GM23338 (cell line): ENCODE measurements at regions not wholly inside any gene's neighbourhood (a gene's known extent, or its start where the extent isn't known, plus 50 kb on each side); places are given as distances from the start of the nearest gene placed in this dataset.

Experiments used
- ATAC-seq: fragments of 200-7000 bp; cut with Tn5 transposase; 3 replicates; pipeline ENCODE4 v1.9.1; 2020
- DNase-seq: peaks from one replicate; pipeline ENCODE4 v3.0.0-alpha.2; 2015; ENCODE audit warnings: low spot score
- H2AFZ ChIP-seq: fragments of 200-600 bp; sonication (generic); 2 replicates; pipeline ENCODE4 v1.8.0; 2016; ENCODE audit warnings: antibody characterized with exemption, mild to moderate bottlenecking, moderate library complexity
- H3F3A ChIP-seq: fragments of 200-600 bp; sonication (generic); replicated peaks from 2 replicates; pipeline ENCODE4 v1.8.0; 2017; ENCODE audit warnings: antibody characterized with exemption, mixed run types, low read depth
- H3K27ac ChIP-seq: fragments of 200-600 bp; sonication (generic); 2 replicates; pipeline ENCODE4 v1.6.1; 2016; ENCODE audit warnings: low read depth
- H3K27me3 ChIP-seq: fragments of 200-600 bp; sonication (generic); 2 replicates; pipeline ENCODE4 v1.8.0; 2016; ENCODE audit warnings: mild to moderate bottlenecking, mixed run types, moderate library complexity; ENCODE audit not compliant: insufficient read depth
- H3K36me3 ChIP-seq: fragments of 200-600 bp; sonication (generic); 2 replicates; pipeline ENCODE4 v1.8.0; 2016; ENCODE audit warnings: mild to moderate bottlenecking; ENCODE audit not compliant: insufficient read depth
- H3K4me1 ChIP-seq: fragments of 200-600 bp; sonication (generic); 2 replicates; pipeline ENCODE4 v1.8.0; 2016; ENCODE audit warnings: mild to moderate bottlenecking, moderate library complexity; ENCODE audit not compliant: insufficient read depth
- H3K4me2 ChIP-seq: fragments of 200-600 bp; sonication (generic); 2 replicates; pipeline ENCODE4 v1.7.1; 2017; ENCODE audit warnings: mixed run types
- H3K4me3 ChIP-seq: fragments of 200-600 bp; sonication (generic); 2 replicates; pipeline ENCODE4 v1.6.1; 2016; ENCODE audit warnings: mixed run types
- H3K79me2 ChIP-seq: fragments of 200-600 bp; sonication (generic); replicated peaks from 2 replicates; pipeline ENCODE4 v1.8.0; 2017; ENCODE audit warnings: mild to moderate bottlenecking; ENCODE audit not compliant: insufficient read depth
- H3K9me2 ChIP-seq: fragments of 200-600 bp; sonication (generic); 2 replicates; pipeline ENCODE4 v1.8.0; 2017; ENCODE audit not compliant: insufficient read depth
- H4K20me1 ChIP-seq: fragments of 200-600 bp; sonication (generic); replicated peaks from 2 replicates; pipeline ENCODE4 v1.8.0; 2017; ENCODE audit warnings: mild to moderate bottlenecking; ENCODE audit not compliant: insufficient read depth
- H3K27ac Mint-ChIP-seq: 2 replicates; pipeline ENCODE4 v1.8.0; 2020; ENCODE audit warnings: inconsistent platforms, mild to moderate bottlenecking, moderate library complexity, mixed read lengths
- H3K27me3 Mint-ChIP-seq: 3 replicates; pipeline ENCODE4 v1.8.0; 2022; ENCODE audit warnings: low read depth, mild to moderate bottlenecking, moderate library complexity, mixed read lengths, inconsistent platforms; ENCODE audit not compliant: insufficient read depth, poor library complexity
- H3K36me3 Mint-ChIP-seq: 3 replicates; pipeline ENCODE4 v1.8.0; 2021; ENCODE audit warnings: low read depth, mild to moderate bottlenecking, inconsistent platforms, moderate library complexity, mixed read lengths
- H3K4me1 Mint-ChIP-seq: 3 replicates; pipeline ENCODE4 v1.8.0; 2020; ENCODE audit warnings: mild to moderate bottlenecking, inconsistent platforms, mixed read lengths
- H3K4me3 Mint-ChIP-seq: 3 replicates; pipeline ENCODE4 v1.8.0; 2021; ENCODE audit warnings: moderate library complexity, mild to moderate bottlenecking, inconsistent platforms, mixed read lengths
- H3K9me3 Mint-ChIP-seq: 3 replicates; pipeline ENCODE4 v1.8.0; 2020; ENCODE audit warnings: moderate library complexity, mild to moderate bottlenecking, inconsistent platforms, mixed read lengths
- CREB1 ChIP-seq: fragments of 250-450 bp; sonication (Bioruptor Pico); IDR thresholded peaks from 2 replicates; pipeline ENCODE4 v1.5.0; 2020; ENCODE audit warnings: low read depth, mild to moderate bottlenecking, moderate library complexity
- CTCF ChIP-seq, 2 experiments: fragments of 200-600 bp in 1 of 2; sonication (generic) in 1 of 2; conservative IDR thresholded peaks; 2 replicates each; pipeline versions ENCODE4 v1.5.1 to v1.6.1; 2016 to 2017; ENCODE audit warnings: antibody characterized with exemption in 2 of 2, low read depth in 2 of 2, mild to moderate bottlenecking in 2 of 2, moderate library complexity in 1 of 2
- ETS1 ChIP-seq: IDR thresholded peaks from 2 replicates; pipeline ENCODE4 v1.6.1; 2016; ENCODE audit warnings: antibody characterized with exemption
- EZH2 ChIP-seq: fragments of 200-600 bp; sonication (generic); IDR thresholded peaks from one replicate; pipeline ENCODE4 v1.8.0; 2017; ENCODE audit warnings: antibody characterized with exemption, mild to moderate bottlenecking, low read depth; ENCODE audit not compliant: unreplicated experiment
- EZH2phosphoT487 ChIP-seq: fragments of 200-600 bp; sonication (generic); IDR thresholded peaks from one replicate; pipeline ENCODE4 v1.8.1; 2018; ENCODE audit warnings: antibody characterized with exemption; ENCODE audit not compliant: unreplicated experiment
- JUNB ChIP-seq: IDR thresholded peaks from one replicate; pipeline ENCODE4 v1.6.1; 2016; ENCODE audit warnings: antibody characterized with exemption; ENCODE audit not compliant: unreplicated experiment
- NANOG ChIP-seq: IDR thresholded peaks from 2 replicates; pipeline ENCODE4 v1.6.1; 2016; ENCODE audit warnings: antibody characterized with exemption, borderline replicate concordance
- POLR2AphosphoS5 ChIP-seq: IDR thresholded peaks from 2 replicates; pipeline ENCODE4 v1.6.1; 2016; ENCODE audit warnings: antibody characterized with exemption, low read depth
- REST ChIP-seq: IDR thresholded peaks from one replicate; pipeline ENCODE4 v1.6.1; 2018; ENCODE audit warnings: antibody characterized with exemption; ENCODE audit not compliant: unreplicated experiment
- STAT1 ChIP-seq: IDR thresholded peaks from one replicate; pipeline ENCODE4 v1.6.1; 2016; ENCODE audit warnings: antibody characterized with exemption; ENCODE audit not compliant: unreplicated experiment
- ZNF114 ChIP-seq: fragments of 250-450 bp; sonication (Bioruptor Pico); IDR thresholded peaks from 2 replicates; pipeline ENCODE4 v1.5.0; 2020; ENCODE audit warnings: mild to moderate bottlenecking, moderate library complexity
- ZNF331 ChIP-seq: fragments of 250-450 bp; sonication (Bioruptor Pico); IDR thresholded peaks from 2 replicates; pipeline ENCODE4 v1.5.0; 2020; ENCODE audit warnings: low read depth, mild to moderate bottlenecking, moderate library complexity
- ZNF462 ChIP-seq: fragments of 250-450 bp; sonication (Bioruptor Pico); IDR thresholded peaks from 2 replicates; pipeline ENCODE4 v1.5.0; 2020; ENCODE audit warnings: mild to moderate bottlenecking, moderate library complexity

GRCh38 chr17:77061669-77062068, 79.1 kb upstream of the SEC14L1 start:
- Mint-ChIP-seq H3K4me3 (no peak overlapping the region), H3K4me1 (peaks cover 2% of the 10 kb centered on the region; the same call in 2 of the 3 replicates), H3K36me3 (no peaks in the 10 kb centered on the region), H3K27ac (no peak overlapping the region), H3K27me3 (peaks cover 9% of the 10 kb centered on the region), H3K9me3 (no peaks in the 10 kb centered on the region)
- DNase-seq (no peak), ATAC-seq (no peak)
- Histone ChIP-seq H3K79me2 (no peaks in the 10 kb centered on the region), H4K20me1 (no peaks in the 10 kb centered on the region), H3K9me2 (no peaks in the 10 kb centered on the region), H2AFZ (no peak overlapping the region), H3F3A (no peaks in the 10 kb centered on the region), H3K27ac (no peak overlapping the region), H3K27me3 (no peaks in the 10 kb centered on the region), H3K4me3 (no peak overlapping the region), H3K4me2 (no peak overlapping the region), H3K4me1 (0 out of 2 replicates have a peak, but pooled peaks cover under 1% of the 10 kb centered on the region), H3K36me3 (no peaks in the 10 kb centered on the region)
- no peak for TF ChIP-seq EZH2
- TF ChIP-seq REST: no peak
- no peak for TF ChIP-seq ZNF462 (CRISPR knock-in tag)
- no peak for TF ChIP-seq EZH2phosphoT487
- TF ChIP-seq ZNF331 (CRISPR knock-in tag): no peak
- no peak for TF ChIP-seq ZNF114 (CRISPR knock-in tag)
- TF ChIP-seq ETS1: no peak
- TF ChIP-seq STAT1: no peak
- no peak for TF ChIP-seq CREB1
- TF ChIP-seq CTCF (conservative IDR thresholded peaks at IDR 0.05; ENCODE audit: low read depth in 2 of 2): no peak
- no peak for TF ChIP-seq NANOG
- TF ChIP-seq JUNB: no peak
- TF ChIP-seq POLR2AphosphoS5: no peak
